Right atrium auricular region (tissue), 2 donors: ENCODE measurements at regions not wholly inside any gene's neighbourhood (a gene's known extent, or its start where the extent isn't known, plus 50 kb on each side); places are given as distances from the start of the nearest gene placed in this dataset.

Source experiments
- DNase-seq: peaks from one replicate; pipeline ENCODE4 v3.0.0-alpha.2; 2019; ENCODE audit warnings: low spot score
- H3K27ac ChIP-seq, 2 donors: fragments of 200-600 bp; sonication (generic); 1 replicate in 1 of 2; 2 replicates in 1 of 2; pipeline ENCODE4 v1.5.1; 2016 to 2019
- H3K27me3 ChIP-seq, 2 donors: fragments of 200-600 bp; sonication (generic); one replicate each; pipeline versions ENCODE4 v1.5.1 to v1.6.0; 2017 to 2019
- H3K36me3 ChIP-seq: fragments of 200-600 bp; sonication (generic); one replicate; pipeline ENCODE4 v1.5.1; 2016
- H3K4me1 ChIP-seq, 2 donors: fragments of 200-600 bp; sonication (generic); one replicate each; pipeline versions ENCODE4 v1.5.1 to v1.6.0; 2017 to 2019
- H3K4me3 ChIP-seq, 2 donors: fragments of 200-600 bp; sonication (generic); 1 replicate in 1 of 2; 2 replicates in 1 of 2; pipeline ENCODE4 v1.5.1; 2017 to 2019; ENCODE audit warnings: mild to moderate bottlenecking in 1 of 2, moderate library complexity in 1 of 2
- H3K9me3 ChIP-seq, 2 donors: fragments of 200-600 bp; sonication (generic); one replicate each; pipeline ENCODE4 v1.5.1; 2019
- TF ChIP-seq, protein P1 (sequence below), 2 donors: fragments of 200-600 bp; sonication (generic); IDR thresholded peaks; one replicate each; pipeline ENCODE4 v1.5.1; 2019; ENCODE audit warnings: antibody characterized with exemption in 2 of 2

DNA sequence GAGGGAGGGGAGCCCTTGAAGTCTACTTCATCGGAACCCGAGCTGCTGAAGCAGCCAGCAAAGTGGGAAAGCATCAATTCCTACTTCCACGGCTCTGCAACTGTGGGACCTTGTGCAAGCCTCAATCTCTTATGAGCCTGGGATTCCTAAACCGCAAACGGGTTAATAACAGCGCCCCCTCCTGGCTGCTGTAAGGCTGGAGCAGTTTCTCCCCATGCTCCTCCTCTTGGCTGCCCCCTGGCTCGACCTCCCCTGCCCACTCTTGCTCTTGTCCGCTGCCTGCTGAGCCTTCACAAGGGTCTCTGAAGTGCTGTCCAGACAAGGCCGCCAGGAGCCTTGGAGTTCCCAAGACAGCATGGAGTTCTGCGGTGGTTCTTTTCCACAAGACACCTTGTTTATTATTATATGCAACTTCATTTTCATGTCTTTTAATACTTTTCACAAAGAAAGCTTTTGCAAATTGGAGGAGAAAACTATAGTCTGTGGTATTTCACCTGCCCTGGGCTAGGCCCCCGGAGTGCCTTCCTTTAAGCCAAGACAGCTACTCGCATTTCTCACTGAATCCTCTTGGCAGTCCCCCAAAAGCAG, 157.2 kb downstream of the DDX1 start:
- no peak overlapping the region for H3K4me3 ChIP-seq
- no peak overlapping the region for H3K27ac ChIP-seq
- TF ChIP-seq, protein P1, sequence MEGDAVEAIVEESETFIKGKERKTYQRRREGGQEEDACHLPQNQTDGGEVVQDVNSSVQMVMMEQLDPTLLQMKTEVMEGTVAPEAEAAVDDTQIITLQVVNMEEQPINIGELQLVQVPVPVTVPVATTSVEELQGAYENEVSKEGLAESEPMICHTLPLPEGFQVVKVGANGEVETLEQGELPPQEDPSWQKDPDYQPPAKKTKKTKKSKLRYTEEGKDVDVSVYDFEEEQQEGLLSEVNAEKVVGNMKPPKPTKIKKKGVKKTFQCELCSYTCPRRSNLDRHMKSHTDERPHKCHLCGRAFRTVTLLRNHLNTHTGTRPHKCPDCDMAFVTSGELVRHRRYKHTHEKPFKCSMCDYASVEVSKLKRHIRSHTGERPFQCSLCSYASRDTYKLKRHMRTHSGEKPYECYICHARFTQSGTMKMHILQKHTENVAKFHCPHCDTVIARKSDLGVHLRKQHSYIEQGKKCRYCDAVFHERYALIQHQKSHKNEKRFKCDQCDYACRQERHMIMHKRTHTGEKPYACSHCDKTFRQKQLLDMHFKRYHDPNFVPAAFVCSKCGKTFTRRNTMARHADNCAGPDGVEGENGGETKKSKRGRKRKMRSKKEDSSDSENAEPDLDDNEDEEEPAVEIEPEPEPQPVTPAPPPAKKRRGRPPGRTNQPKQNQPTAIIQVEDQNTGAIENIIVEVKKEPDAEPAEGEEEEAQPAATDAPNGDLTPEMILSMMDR (IDR thresholded peaks at IDR 0.05), result peak; percentile 33 to 55
- H3K4me1 ChIP-seq, result peaks cover 0 to 31% of the 10 kb centered on the region in 2 donors
- no peaks in the 10 kb centered on the region for H3K9me3 ChIP-seq
- DNase-seq, result no peak
- no peaks in the 10 kb centered on the region for H3K27me3 ChIP-seq
- no peaks in the 10 kb centered on the region for H3K36me3 ChIP-seq

DNA sequence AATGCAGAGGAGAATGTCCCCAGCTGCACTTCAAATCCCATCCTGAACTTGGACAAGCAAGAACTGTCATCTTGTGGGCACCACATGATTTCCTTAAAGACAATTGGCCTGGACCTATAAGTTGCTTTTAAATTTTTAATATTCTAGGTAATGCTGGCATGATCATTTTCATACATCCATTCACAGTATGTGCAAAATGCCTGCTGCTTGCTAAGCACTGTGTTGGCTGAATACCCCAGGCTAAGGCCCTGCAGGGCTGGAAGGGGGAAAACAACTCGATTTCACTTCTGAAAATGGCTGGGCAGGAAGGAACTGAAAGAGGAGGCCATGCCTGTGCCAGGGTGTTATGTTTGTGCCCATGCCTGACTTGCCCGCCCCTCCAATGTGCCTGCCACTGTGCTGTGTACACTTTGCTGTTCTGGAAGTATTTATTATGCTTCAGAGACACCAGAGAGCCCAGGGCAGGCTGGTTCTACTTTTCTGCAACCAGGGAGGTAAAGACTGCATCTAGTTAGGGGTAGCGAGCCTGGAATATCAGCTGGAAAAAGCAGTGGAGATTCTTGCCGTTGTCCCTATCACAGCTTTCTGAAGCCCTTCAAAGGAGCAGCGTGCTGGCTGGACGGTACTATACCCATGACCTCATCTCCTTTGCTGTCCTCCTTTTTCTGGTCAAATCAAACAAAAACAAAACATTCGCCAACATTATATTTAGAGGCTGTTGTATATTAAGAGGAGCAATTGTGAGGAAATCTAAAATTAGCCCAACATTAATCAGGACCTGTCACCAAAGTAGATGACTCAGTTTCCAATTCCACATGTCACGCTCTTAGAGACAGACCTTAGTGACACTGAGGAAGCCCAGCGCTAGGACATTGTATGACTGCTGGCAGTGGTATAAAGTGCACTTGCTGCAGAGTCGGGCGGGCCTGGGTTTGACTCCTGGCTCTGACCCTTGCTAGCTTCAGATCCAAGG, 158.1 kb downstream of the DDX1 start:
- no peaks in the 10 kb centered on the region for H3K9me3 ChIP-seq
- H3K27me3 ChIP-seq, result no peaks in the 10 kb centered on the region
- H3K36me3 ChIP-seq, result no peaks in the 10 kb centered on the region
- H3K4me1 ChIP-seq, result peaks cover 0 to 31% of the 10 kb centered on the region in 2 donors
- DNase-seq, result peak; percentile 57
- TF ChIP-seq, protein P1 (IDR thresholded peaks at IDR 0.05), result no peak
- no peak overlapping the region for H3K4me3 ChIP-seq
- no peak overlapping the region for H3K27ac ChIP-seq

DNA sequence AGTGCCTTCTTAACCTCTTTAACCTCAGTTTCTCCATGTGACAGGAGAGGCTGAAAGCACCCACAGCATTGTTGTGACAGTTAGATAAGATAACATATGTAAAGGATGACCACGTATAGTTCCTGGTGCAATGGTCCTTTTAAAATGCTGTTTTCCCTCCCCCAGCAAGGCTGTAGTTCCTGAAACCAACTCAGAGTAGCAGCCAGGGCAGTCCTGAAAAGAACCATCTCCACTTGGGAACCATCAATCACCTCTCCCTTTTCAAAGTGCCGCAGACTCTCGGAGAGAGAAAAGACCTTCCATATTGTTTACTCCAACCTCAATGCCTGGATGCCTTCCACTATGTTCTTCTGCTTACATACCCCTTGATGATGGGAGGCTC, 158.8 kb downstream of the DDX1 start:
- Histone ChIP-seq H3K36me3 (no peaks in the 10 kb centered on the region), H3K27me3 (no peaks in the 10 kb centered on the region), H3K4me3 (no peak overlapping the region), H3K9me3 (no peaks in the 10 kb centered on the region), H3K4me1 (peaks cover 0 to 31% of the 10 kb centered on the region in 2 donors), H3K27ac (no peak overlapping the region)
- TF ChIP-seq, protein P1 (IDR thresholded peaks at IDR 0.05), result no peak
- no peak for DNase-seq

DNA sequence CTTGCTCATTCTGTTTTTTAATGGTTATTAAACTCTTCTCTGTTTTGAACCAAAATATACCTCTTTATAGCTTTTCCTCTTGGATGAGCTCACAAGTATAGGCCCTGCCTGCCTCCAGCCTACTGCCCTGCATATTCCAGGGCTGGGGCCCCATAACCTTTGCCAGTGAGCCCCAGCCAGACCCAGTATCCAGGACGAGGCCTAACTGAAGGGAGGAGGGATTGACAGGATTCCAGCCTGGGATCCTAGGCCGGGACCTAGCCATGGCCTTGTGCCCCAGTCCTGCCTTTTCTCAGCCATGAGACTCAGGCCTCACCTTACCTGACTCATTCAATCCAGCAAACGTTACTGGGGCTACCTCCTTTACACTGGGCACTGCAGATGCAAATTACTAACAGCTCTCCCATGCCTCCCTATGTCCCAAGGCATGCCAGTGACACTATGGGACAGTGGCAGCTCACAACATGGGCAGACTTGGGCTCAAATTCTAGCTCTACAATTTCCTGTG, 159.2 kb downstream of the DDX1 start:
- peak; percentile 28 for DNase-seq
- Histone ChIP-seq H3K9me3 (no peaks in the 10 kb centered on the region), H3K27ac (no peak overlapping the region), H3K27me3 (no peaks in the 10 kb centered on the region), H3K4me3 (no peak overlapping the region), H3K4me1 (peaks cover 0 to 30% of the 10 kb centered on the region in 2 donors), H3K36me3 (no peaks in the 10 kb centered on the region)
- TF ChIP-seq, protein P1 (IDR thresholded peaks at IDR 0.05), result no peak

DNA sequence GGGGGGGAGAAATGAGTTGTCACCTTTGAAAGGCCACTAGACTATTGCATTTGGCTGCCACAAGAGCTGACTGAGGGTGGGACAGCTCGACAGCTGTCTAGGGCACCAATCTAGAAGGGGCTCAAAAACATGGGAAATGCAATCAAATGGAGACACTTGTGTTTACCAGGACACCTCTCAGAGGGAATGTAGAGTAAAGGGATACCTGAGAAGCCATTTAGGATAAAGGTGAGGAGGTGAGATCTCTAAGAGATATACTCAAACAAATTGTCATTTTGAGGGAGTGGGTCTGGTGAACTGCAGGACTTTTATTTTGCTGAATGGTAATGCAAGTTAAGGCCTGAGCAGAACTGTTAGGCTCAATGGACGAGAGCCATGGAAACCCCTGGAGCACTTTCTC, 159.8 kb downstream of the DDX1 start:
- no peak overlapping the region for H3K4me3 ChIP-seq
- TF ChIP-seq, protein P1 (IDR thresholded peaks at IDR 0.05), result no peak
- H3K36me3 ChIP-seq, result no peaks in the 10 kb centered on the region
- H3K9me3 ChIP-seq, result no peaks in the 10 kb centered on the region
- H3K27me3 ChIP-seq, result no peaks in the 10 kb centered on the region
- H3K4me1 ChIP-seq, result peaks cover 0 to 27% of the 10 kb centered on the region in 2 donors
- H3K27ac ChIP-seq, result no peak overlapping the region
- no peak for DNase-seq
